ENCODE measurements at regions not wholly inside any gene's neighbourhood (a gene's known extent, or its start where the extent isn't known, plus 50 kb on each side); places are given as distances from the start of the nearest gene placed in this dataset.

GRCh38 chr7:49702099-49702498 lies 71.3 kb upstream of the VWC2 start:
- CTCF ChIA-PET = no interaction called here
- Mint-ChIP-seq H3K27ac (no peak overlapping the region), H3K9me3 (peaks cover 2% of the 10 kb centered on the region), H3K4me1 (ENCODE audit: low read depth) (no peaks in the 10 kb centered on the region), H3K4me3 (no peak overlapping the region), H3K36me3 (ENCODE audit: low read depth) (no peaks in the 10 kb centered on the region), H3K27me3 (peaks cover 5% of the 10 kb centered on the region)
- Histone ChIP-seq H3K27ac (ENCODE audit: low read depth in 1 of 2, low read length in 2 of 2) (no peak overlapping the region), H3K4me1 (ENCODE audit: insufficient read depth, low read length) (no peaks in the 10 kb centered on the region), H3K4me3 (ENCODE audit: low read length) (no peak overlapping the region), H3K36me3 (ENCODE audit: insufficient read depth, low read length) (no peaks in the 10 kb centered on the region), H3K9me3 (ENCODE audit: control insufficient read depth in 1 of 2, insufficient read depth in 1 of 2, low read length in 2 of 2) (peaks cover 0 to 9% of the 10 kb centered on the region in 2 experiments), H3K27me3 (ENCODE audit: control insufficient read depth in 1 of 2, insufficient read depth in 2 of 2, low read length in 2 of 2) (no peaks in the 10 kb centered on the region)
- ATAC-seq (ENCODE audit: poor library complexity) (no peak), DNase-seq (no peak)
- intact Hi-C loops (cut with DNase I, micrococcal nuclease) = no loop called here
- POLR2A ChIA-PET = no interaction called here
- TF ChIP-seq CTCF (IDR thresholded peaks at IDR 0.05) = no peak

- H3K36me3 Mint-ChIP-seq (ENCODE audit: low read depth) = no peaks in the 10 kb centered on the region
- intact Hi-C loops (cut with DNase I, micrococcal nuclease) = no loop called here
- Histone ChIP-seq H3K36me3 (ENCODE audit: insufficient read depth, low read length) (no peaks in the 10 kb centered on the region), H3K4me1 (ENCODE audit: insufficient read depth, low read length) (no peaks in the 10 kb centered on the region), H3K4me3 (ENCODE audit: low read length) (no peak overlapping the region), H3K27me3 (ENCODE audit: control insufficient read depth in 1 of 2, insufficient read depth in 2 of 2, low read length in 2 of 2) (no peaks in the 10 kb centered on the region), H3K27ac (ENCODE audit: low read depth in 1 of 2, low read length in 2 of 2) (no peak overlapping the region), H3K9me3 (ENCODE audit: control insufficient read depth in 1 of 2, insufficient read depth in 1 of 2, low read length in 2 of 2) (peaks cover 0 to 9% of the 10 kb centered on the region in 2 experiments)
- peaks cover 5% of the 10 kb centered on the region for H3K27me3 Mint-ChIP-seq
- CTCF ChIA-PET = no interaction called here
- ATAC-seq (ENCODE audit: poor library complexity) (no peak), DNase-seq (no peak)
- POLR2A ChIA-PET = no interaction called here
- peaks cover 2% of the 10 kb centered on the region for H3K9me3 Mint-ChIP-seq
- no peaks in the 10 kb centered on the region for H3K4me1 Mint-ChIP-seq (ENCODE audit: low read depth)
- no peak for TF ChIP-seq CTCF (IDR thresholded peaks at IDR 0.05)
- no peak overlapping the region for H3K4me3 Mint-ChIP-seq
- H3K27ac Mint-ChIP-seq = no peak overlapping the region
Measured at GRCh38 chr7:49703337-49703736, 70.1 kb upstream of the VWC2 start.

GRCh38 chr7:49703881-49704280 lies 69.6 kb upstream of the VWC2 start:
- peaks cover 5% of the 10 kb centered on the region for H3K27me3 Mint-ChIP-seq
- no peaks in the 10 kb centered on the region for H3K4me1 ChIP-seq (ENCODE audit: insufficient read depth, low read length)
- H3K9me3 ChIP-seq (ENCODE audit: control insufficient read depth in 1 of 2, insufficient read depth in 1 of 2, low read length in 2 of 2) = peaks cover 0 to 9% of the 10 kb centered on the region in 2 experiments
- H3K9me3 Mint-ChIP-seq = no peaks in the 10 kb centered on the region
- POLR2A ChIA-PET = no interaction called here
- no peak for TF ChIP-seq CTCF (IDR thresholded peaks at IDR 0.05)
- no peaks in the 10 kb centered on the region for H3K4me1 Mint-ChIP-seq (ENCODE audit: low read depth)
- ATAC-seq (ENCODE audit: poor library complexity) (no peak), DNase-seq (no peak)
- no peaks in the 10 kb centered on the region for H3K27me3 ChIP-seq (ENCODE audit: control insufficient read depth in 1 of 2, insufficient read depth in 2 of 2, low read length in 2 of 2)
- intact Hi-C loops (cut with DNase I, micrococcal nuclease) = no loop called here
- H3K4me3 Mint-ChIP-seq = no peak overlapping the region
- no peaks in the 10 kb centered on the region for H3K36me3 ChIP-seq (ENCODE audit: insufficient read depth, low read length)
- H3K4me3 ChIP-seq (ENCODE audit: low read length) = no peak overlapping the region
- CTCF ChIA-PET = no interaction called here
- no peaks in the 10 kb centered on the region for H3K36me3 Mint-ChIP-seq (ENCODE audit: low read depth)
- H3K27ac Mint-ChIP-seq = no peak overlapping the region
- no peak overlapping the region for H3K27ac ChIP-seq (ENCODE audit: low read depth in 1 of 2, low read length in 2 of 2)
